Psoas muscle (tissue), 7 donors: ENCODE measurements at regions not wholly inside any gene's neighbourhood (a gene's known extent, or its start where the extent isn't known, plus 50 kb on each side); places are given as distances from the start of the nearest gene placed in this dataset.
"Not testable (repeated sequence)": the region's sequence is repeated elsewhere in the genome, so short reads cannot be mapped to it uniquely, and the experiment has no call there.

Source experiments
- ATAC-seq, 4 donors: fragments of 200-7000 bp; cut with Tn5 transposase; one replicate each; pipeline ENCODE4 v1.9.1; 2020; ENCODE audit warnings: moderate library complexity in 3 of 4, mild to moderate bottlenecking in 2 of 4
- DNase-seq, 2 donors: peaks; one replicate each; pipeline ENCODE4 v3.0.0-alpha.2; 2020
- H3K27ac ChIP-seq: fragments of 200-600 bp; one replicate; pipeline ENCODE4 v1.8.0; 2022
- H3K27me3 ChIP-seq, 3 donors: fragments of 200-600 bp in 1 of 3; one replicate each; pipeline versions ENCODE4 v1.6.1 to v1.8.0; 2013 to 2022; ENCODE audit warnings: low read length in 2 of 3, mild to moderate bottlenecking in 2 of 3, moderate library complexity in 1 of 3; ENCODE audit not compliant: insufficient read depth in 3 of 3
- H3K36me3 ChIP-seq, 2 donors: fragments of 200-600 bp in 1 of 2; one replicate each; pipeline versions ENCODE4 v1.6.1 to v1.8.0; 2013 to 2022; ENCODE audit warnings: low read depth in 1 of 2, mild to moderate bottlenecking in 1 of 2, moderate library complexity in 1 of 2; ENCODE audit not compliant: insufficient read depth in 1 of 2
- H3K4me1 ChIP-seq: fragments of 200-600 bp; one replicate; pipeline ENCODE4 v1.8.0; 2022
- H3K4me3 ChIP-seq: fragments of 200-600 bp; one replicate; pipeline ENCODE4 v1.8.0; 2022; ENCODE audit warnings: mild to moderate bottlenecking
- H3K9me3 ChIP-seq: fragments of 200-600 bp; one replicate; pipeline ENCODE4 v1.8.0; 2022
- WGBS, 3 donors: extraction: QIAGEN DNeasy Blood & Tissue Kit; methylation state at CpG; one replicate each; pipeline versions ENCODE4 v1.1.6 to v1.1.7; 2013; 5-methylcytosine and 5-hydroxymethylcytosine counted together
- intact Hi-C, 2 donors: fragments of 100-400 bp; cut with DNase I; formaldehyde crosslinking; loops; one replicate each; pipeline versions ENCODE4 v1.11.0 to v1.14.2; 2022
- TF ChIP-seq, protein P1 (sequence below): fragments of 200-600 bp; IDR thresholded peaks from one replicate; pipeline ENCODE4 v1.8.0; 2022; ENCODE audit warnings: antibody characterized with exemption
- donor health status: healthy with polysubstance abuse.
- donor health status: DM: no; HTN: no; CAD: no; lungs with moderate emphysema.
- donor health status: Bipolar disorder and iron deficiency.
- donor health status: healthy.
- donor health status: DM: yes; HTN: yes; CAD: no.
- donor health status: DM: no; HTN: no; CAD: no.
- donor health status: DM: yes; HTN: yes; CAD: no.

DNA sequence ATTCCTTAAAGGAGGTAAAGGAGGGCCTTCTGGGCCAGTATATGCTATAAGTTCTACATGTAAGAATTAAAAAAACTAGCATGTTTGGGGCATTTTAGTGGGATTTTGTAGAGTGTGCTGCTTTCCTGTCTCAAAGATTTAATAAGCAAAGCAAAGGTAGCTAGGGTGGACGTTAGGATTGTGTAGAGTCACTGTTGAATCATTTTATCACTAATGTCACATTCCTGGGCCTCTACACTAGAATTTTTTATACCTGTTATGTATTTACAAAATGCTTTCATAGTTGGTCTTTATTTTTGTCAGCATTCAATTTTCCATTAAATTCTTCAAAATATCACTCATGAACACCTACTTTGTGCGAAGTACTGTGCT is 139.4 kb upstream of the PHYHIPL start:
- Histone ChIP-seq H3K4me3 (no peak overlapping the region), H3K27me3 (no peaks in the 10 kb centered on the region), H3K36me3 (no peaks in the 10 kb centered on the region), H3K4me1 (no peaks in the 10 kb centered on the region), H3K27ac (no peak overlapping the region), H3K9me3 (no peaks in the 10 kb centered on the region)
- WGBS, 3 donors = 82 to 88% (median 86%) methylated on average over 2 of the region's 2 CpGs
- intact Hi-C loops = no loop called here
- TF ChIP-seq, protein P1, sequence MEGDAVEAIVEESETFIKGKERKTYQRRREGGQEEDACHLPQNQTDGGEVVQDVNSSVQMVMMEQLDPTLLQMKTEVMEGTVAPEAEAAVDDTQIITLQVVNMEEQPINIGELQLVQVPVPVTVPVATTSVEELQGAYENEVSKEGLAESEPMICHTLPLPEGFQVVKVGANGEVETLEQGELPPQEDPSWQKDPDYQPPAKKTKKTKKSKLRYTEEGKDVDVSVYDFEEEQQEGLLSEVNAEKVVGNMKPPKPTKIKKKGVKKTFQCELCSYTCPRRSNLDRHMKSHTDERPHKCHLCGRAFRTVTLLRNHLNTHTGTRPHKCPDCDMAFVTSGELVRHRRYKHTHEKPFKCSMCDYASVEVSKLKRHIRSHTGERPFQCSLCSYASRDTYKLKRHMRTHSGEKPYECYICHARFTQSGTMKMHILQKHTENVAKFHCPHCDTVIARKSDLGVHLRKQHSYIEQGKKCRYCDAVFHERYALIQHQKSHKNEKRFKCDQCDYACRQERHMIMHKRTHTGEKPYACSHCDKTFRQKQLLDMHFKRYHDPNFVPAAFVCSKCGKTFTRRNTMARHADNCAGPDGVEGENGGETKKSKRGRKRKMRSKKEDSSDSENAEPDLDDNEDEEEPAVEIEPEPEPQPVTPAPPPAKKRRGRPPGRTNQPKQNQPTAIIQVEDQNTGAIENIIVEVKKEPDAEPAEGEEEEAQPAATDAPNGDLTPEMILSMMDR = no peak
- DNase-seq (no peak), ATAC-seq (no peak)

DNA sequence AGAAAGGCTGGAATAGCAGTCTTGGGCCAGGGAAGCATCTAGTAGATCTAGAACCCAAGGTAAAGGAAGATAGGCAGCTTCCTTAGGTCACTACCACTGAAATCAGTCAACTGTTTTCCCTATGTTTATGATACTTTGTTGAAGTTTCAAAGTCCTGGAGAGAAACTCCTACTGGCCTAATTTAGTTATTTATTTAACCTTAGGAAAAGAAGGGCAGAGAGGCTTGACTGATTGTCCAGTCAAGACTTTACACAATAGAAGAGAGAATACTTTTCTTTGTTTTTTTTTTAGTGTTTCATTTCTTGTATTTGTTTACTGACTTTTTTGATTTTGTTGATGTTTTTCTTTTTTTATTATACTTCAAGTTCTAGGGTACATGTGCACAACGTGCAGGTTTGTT is 138.9 kb upstream of the PHYHIPL start:
- Histone ChIP-seq H3K27ac (no peak overlapping the region), H3K36me3 (no peaks in the 10 kb centered on the region), H3K4me1 (no peaks in the 10 kb centered on the region), H3K4me3 (no peak overlapping the region), H3K9me3 (no peaks in the 10 kb centered on the region), H3K27me3 (no peaks in the 10 kb centered on the region)
- intact Hi-C loops = no loop called here
- DNase-seq = no peak
- no peak for ATAC-seq
- TF ChIP-seq, protein P1 = no peak
- 94 to 100% (median 95%) methylated on average over 1 of the region's 1 CpG for WGBS, 3 donors

DNA sequence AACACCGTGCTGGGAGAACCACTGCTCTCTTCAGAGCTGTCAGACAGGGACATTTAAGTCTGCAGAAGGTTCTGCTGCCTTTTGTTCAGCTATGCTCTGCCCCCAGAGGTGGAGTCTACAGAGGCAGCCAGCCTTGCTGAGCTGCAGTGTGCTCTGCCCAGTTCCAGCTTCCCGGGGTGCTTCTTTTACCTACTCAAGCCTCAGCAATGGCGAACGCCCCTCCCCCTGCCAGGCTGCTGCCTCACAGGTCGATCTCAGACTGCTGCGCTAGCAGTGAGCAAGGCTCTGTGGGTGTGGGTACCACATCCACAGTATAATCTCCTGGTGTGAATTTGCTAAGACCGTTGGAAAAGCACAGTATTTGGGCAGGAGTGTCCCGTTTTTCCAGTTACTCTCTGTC is 133.1 kb upstream of the PHYHIPL start:
- H3K4me1 ChIP-seq = not testable (repeated sequence)
- 62 to 70% (median 66%) methylated on average over 8 of the region's 8 CpGs for WGBS, 3 donors

DNA sequence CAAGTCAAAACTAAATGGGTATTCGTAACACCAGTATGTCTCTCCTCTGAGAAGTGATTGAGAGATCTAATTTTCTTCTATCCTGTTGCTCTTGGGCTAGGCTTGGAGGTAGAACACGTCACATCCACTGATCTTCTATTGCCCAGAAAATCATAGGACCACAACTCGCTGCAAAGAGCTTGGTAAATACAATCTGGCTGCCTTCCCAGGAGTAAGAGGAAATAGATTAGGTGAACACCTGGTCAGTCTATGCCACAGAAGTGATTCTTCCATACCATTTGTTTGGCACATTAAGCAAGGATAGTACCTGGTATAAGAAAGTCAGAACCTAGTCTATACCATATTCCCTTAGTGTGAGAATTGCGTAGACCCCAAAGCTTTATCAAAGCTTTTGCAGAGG is 129.3 kb upstream of the PHYHIPL start:
- WGBS, 3 donors = 69 to 86% (median 83%) methylated on average over 4 of the region's 4 CpGs
- Histone ChIP-seq H3K36me3 (no peaks in the 10 kb centered on the region), H3K27me3 (no peaks in the 10 kb centered on the region), H3K4me1 (no peaks in the 10 kb centered on the region), H3K27ac (no peak overlapping the region), H3K4me3 (no peak overlapping the region), H3K9me3 (no peaks in the 10 kb centered on the region)
- TF ChIP-seq, protein P1 = no peak
- DNase-seq (no peak), ATAC-seq (no peak)
- intact Hi-C loops = no loop called here

More for the DNA sequence above, 133.1 kb upstream of the PHYHIPL start:
- H3K9me3 ChIP-seq, H3K27me3 ChIP-seq, H3K4me3 ChIP-seq, H3K36me3 ChIP-seq, H3K27ac ChIP-seq, ATAC-seq, intact Hi-C loops: not testable (repeated sequence)
- DNase-seq = peak in 1 of 2 donors; percentile 41

DNA sequence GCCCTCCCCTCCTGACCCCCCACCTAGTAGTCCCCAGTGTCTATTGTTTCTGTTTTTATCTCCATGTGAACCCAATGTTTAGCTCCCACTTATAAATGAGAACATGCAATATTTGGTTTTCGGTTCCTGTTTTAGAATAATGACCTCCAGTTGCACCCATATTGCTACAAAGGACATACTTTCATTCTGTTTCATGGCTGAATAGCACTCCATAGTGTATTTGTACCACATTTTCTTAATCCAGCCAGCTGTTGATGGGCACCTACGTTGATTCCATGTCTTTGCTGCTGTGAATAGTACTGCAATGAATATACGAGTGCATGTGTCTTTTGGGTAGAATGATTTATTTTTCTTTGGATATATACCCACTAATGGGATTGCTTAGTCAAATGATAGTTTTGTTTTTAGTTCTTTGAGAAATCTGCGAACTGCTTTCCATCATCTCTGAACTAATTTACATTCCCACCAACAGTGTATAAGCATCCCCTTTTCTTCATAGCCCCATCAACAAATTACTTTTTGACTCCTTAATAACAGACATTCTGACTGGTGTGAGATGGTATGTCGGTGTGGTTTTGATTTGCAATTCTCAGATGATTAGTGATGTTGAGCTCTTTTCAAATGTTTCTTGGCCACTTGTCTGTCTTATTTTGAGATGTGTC is 128.4 kb upstream of the PHYHIPL start:
- TF ChIP-seq, protein P1 = no peak
- DNase-seq (no peak), ATAC-seq (no peak)
- WGBS, 3 donors = 85 to 92% (median 88%) methylated on average over 5 of the region's 5 CpGs
- Histone ChIP-seq H3K36me3 (no peaks in the 10 kb centered on the region), H3K4me1 (no peaks in the 10 kb centered on the region), H3K27me3 (no peaks in the 10 kb centered on the region), H3K9me3 (no peaks in the 10 kb centered on the region), H3K27ac (no peak overlapping the region), H3K4me3 (no peak overlapping the region)
- intact Hi-C loops = no loop called here

DNA sequence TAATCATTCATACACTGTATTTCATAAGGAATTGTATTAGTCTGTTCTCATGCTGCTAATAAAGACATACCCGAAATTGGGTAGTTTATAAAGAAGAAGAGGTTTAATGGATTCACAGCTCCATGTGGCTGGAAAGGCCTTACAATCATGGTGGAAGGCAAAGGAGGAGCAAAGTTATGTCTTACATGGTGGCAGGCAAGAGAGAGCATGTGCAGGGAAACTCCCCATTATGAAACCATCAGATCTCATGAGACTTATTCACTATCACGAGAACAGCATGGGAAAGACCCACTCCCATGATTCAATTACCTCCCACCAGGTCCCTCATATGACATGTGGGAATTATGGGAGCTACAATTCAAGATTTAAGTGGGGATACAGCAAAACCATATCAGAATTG is 122.9 kb upstream of the PHYHIPL start:
- not testable (repeated sequence) for H3K4me1 ChIP-seq, ATAC-seq
- 87 to 98% (median 87%) methylated on average over 2 of the region's 2 CpGs for WGBS, 3 donors

More for the DNA sequence above, 122.9 kb upstream of the PHYHIPL start:
- DNase-seq, H3K4me3 ChIP-seq, intact Hi-C loops, H3K36me3 ChIP-seq, H3K9me3 ChIP-seq, H3K27me3 ChIP-seq, H3K27ac ChIP-seq: not testable (repeated sequence)
